Large intestine (tissue), 3 donors: ENCODE measurements at regions not wholly inside any gene's neighbourhood (a gene's known extent, or its start where the extent isn't known, plus 50 kb on each side); places are given as distances from the start of the nearest gene placed in this dataset.

Experiments used
- DNase-seq, 2 donors: peaks; one replicate each; pipeline versions ENCODE4 v3.0.0 to v3.0.0-alpha.2; 2013
- H3K27ac ChIP-seq: one replicate; pipeline ENCODE4 v1.5.1; 2013; ENCODE audit warnings: low read length
- H3K27me3 ChIP-seq: 2 replicates; pipeline ENCODE4 v1.6.1; 2013; ENCODE audit warnings: low read length; ENCODE audit not compliant: control insufficient read depth, insufficient read depth
- H3K36me3 ChIP-seq: 2 replicates; pipeline ENCODE4 v1.6.1; 2013; ENCODE audit warnings: low read length; ENCODE audit not compliant: control insufficient read depth, insufficient read depth
- H3K4me1 ChIP-seq: one replicate; pipeline ENCODE4 v1.6.1; 2013; ENCODE audit warnings: low read length; ENCODE audit not compliant: control insufficient read depth, insufficient read depth
- H3K4me3 ChIP-seq: one replicate; pipeline ENCODE4 v1.5.1; 2013; ENCODE audit warnings: low read length
- H3K9me3 ChIP-seq: one replicate; pipeline ENCODE4 v1.6.1; 2013; ENCODE audit warnings: mild to moderate bottlenecking, low read depth, low read length, moderate library complexity; ENCODE audit not compliant: control insufficient read depth
- WGBS: methylation state at CpG from one replicate; pipeline ENCODE4 v1.1.5; 2013; ENCODE audit warnings: low lambda C conversion rate; ENCODE audit not compliant: insufficient coverage; 5-methylcytosine and 5-hydroxymethylcytosine counted together

GRCh38 chr4:153034681-153035080, 98.6 kb downstream of the FHDC1 start:
- Histone ChIP-seq H3K4me1 (peaks cover 7% of the 10 kb centered on the region), H3K27ac (no peak overlapping the region), H3K4me3 (no peak overlapping the region), H3K9me3 (peaks cover 7% of the 10 kb centered on the region), H3K36me3 (no peaks in the 10 kb centered on the region), H3K27me3 (no peaks in the 10 kb centered on the region)
- WGBS = no CpG with 5 or more reads among the region's 3 CpGs
- DNase-seq = no peak

DNA sequence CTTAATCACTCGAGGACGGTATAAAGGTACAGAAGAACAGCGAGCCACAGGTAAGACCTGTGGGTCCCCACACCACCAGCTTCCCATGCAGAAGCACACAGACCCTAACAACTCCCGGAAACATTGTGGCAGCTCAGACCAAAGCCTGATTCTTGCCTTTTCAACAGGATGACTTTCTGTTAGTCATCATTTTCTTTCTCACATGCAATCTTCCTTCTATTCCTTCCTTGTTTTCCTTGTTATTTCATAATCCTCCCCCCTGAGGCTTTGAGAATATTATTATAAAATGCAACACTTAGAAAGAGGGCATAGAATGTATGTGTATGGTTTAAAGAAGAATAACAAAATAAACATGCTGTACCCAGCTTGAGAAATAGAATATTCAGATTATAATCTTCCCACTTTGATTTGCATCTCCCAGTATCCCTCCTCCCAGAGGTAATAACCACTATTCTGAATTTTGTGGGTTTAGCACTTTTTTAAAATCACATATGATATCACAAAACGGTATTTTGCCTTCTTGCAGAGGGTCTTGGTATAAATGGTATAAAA, 100.9 kb downstream of the FHDC1 start:
- H3K27me3 ChIP-seq = no peaks in the 10 kb centered on the region
- no peak for DNase-seq
- no peaks in the 10 kb centered on the region for H3K9me3 ChIP-seq
- no peak overlapping the region for H3K4me3 ChIP-seq
- 70% methylated on average over 2 of the region's 5 CpGs for WGBS
- H3K27ac ChIP-seq = no peak overlapping the region
- H3K36me3 ChIP-seq = no peaks in the 10 kb centered on the region
- peaks cover 7% of the 10 kb centered on the region for H3K4me1 ChIP-seq

- Histone ChIP-seq H3K9me3 (no peaks in the 10 kb centered on the region), H3K27ac (peak overlapping the region; percentile 2), H3K4me1 (peaks cover 7% of the 10 kb centered on the region), H3K27me3 (no peaks in the 10 kb centered on the region), H3K4me3 (no peak overlapping the region), H3K36me3 (no peaks in the 10 kb centered on the region)
- WGBS = no CpG with 5 or more reads among the region's 10 CpGs
- peak in 1 of 2 donors; percentile 73 for DNase-seq
Measured at GRCh38 chr4:153038623-153039311, 102.6 kb downstream of the FHDC1 start.

DNA sequence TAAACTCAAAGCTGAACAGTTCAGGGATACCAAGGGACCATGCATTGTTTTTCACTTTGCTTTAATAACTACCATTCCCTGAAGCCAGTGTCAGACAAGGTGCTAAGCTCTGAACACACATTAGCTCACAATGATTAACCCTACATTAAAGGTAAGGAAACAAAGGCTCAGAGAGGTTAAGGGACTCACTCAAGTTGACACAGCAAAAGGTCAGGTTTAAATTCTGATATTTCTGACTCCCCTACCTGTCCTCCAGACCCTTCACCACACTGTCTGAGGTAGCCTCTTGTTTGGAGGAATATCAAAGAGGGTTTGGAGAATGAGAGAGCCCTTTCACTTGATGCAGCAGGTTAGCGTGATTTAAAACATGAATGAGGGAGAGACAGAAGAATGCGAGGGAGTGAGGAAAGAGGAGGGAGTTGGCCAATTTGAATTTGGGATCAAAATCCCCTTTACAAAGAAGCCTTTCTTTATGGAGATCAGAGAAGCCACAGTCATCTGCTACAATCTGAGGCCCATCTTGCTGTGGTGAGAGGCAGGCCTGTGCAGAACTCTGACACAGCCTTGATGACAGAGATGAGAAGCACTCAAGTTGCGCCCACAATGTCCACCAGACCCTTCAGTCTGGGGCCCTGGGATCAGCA, 103.5 kb downstream of the FHDC1 start:
- Histone ChIP-seq H3K27me3 (no peaks in the 10 kb centered on the region), H3K4me1 (peaks cover 7% of the 10 kb centered on the region), H3K27ac (no peak overlapping the region), H3K4me3 (no peak overlapping the region), H3K36me3 (no peaks in the 10 kb centered on the region), H3K9me3 (no peaks in the 10 kb centered on the region)
- no peak for DNase-seq
- WGBS = 100% methylated on average over 1 of the region's 3 CpGs

DNA sequence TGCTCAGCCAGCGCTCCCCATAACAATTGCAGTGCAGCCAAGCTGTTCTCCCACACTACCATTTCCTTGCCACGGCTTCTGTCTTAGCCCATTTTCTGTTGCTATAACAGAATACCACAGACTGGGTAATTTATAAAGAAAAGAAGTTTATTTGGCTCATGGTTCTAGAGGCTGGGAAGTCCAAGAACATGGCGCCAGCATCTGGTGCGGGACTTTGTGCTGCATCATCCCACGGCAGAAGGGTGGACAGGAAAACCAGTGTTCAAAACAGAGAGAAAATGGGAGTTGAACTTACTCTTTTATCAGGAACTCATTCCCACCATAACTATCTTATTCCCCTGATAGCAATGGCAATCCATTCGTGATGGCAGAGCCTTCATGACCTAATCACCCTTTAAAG, 104.6 kb downstream of the FHDC1 start:
- H3K36me3 ChIP-seq = no peaks in the 10 kb centered on the region
- H3K27me3 ChIP-seq = no peaks in the 10 kb centered on the region
- DNase-seq = no peak
- H3K9me3 ChIP-seq = no peaks in the 10 kb centered on the region
- peaks cover 7% of the 10 kb centered on the region for H3K4me1 ChIP-seq
- H3K4me3 ChIP-seq = no peak overlapping the region
- no CpG with 5 or more reads among the region's 6 CpGs for WGBS
- H3K27ac ChIP-seq = no peak overlapping the region

DNA sequence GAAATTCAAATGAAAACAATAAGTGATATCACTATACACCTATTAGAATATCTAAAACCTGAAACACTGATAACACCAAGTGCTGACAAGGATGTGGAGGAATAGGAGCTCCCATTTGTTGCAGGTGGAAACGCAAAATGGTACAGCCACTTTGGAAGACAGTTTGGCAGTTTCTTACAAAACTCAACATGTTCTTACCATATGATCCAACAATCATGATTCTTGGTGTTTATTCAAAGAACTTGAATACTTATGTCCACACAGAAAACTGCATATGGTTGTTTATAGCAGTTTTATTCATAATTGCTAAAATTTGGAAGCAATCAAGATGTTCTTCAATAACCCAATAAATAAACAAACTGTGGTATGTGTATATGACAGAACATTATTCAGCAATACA, 107.9 kb downstream of the FHDC1 start:
- no peaks in the 10 kb centered on the region for H3K9me3 ChIP-seq
- no peak overlapping the region for H3K27ac ChIP-seq

GRCh38 chr4:153045111-153045982, 109.2 kb downstream of the FHDC1 start:
- Histone ChIP-seq H3K4me1 (no peaks in the 10 kb centered on the region), H3K27ac (no peak overlapping the region), H3K27me3 (no peaks in the 10 kb centered on the region), H3K36me3 (no peaks in the 10 kb centered on the region), H3K4me3 (no peak overlapping the region), H3K9me3 (no peaks in the 10 kb centered on the region)
- no peak for DNase-seq
- WGBS = 90% methylated on average over 2 of the region's 4 CpGs

More for the DNA sequence above, 107.9 kb downstream of the FHDC1 start:
- no peak for DNase-seq
- WGBS = no CpG with 5 or more reads among the region's 1 CpG
- Histone ChIP-seq H3K4me1 (peaks cover under 1% of the 10 kb centered on the region), H3K27me3 (no peaks in the 10 kb centered on the region), H3K36me3 (no peaks in the 10 kb centered on the region), H3K4me3 (no peak overlapping the region)

DNA sequence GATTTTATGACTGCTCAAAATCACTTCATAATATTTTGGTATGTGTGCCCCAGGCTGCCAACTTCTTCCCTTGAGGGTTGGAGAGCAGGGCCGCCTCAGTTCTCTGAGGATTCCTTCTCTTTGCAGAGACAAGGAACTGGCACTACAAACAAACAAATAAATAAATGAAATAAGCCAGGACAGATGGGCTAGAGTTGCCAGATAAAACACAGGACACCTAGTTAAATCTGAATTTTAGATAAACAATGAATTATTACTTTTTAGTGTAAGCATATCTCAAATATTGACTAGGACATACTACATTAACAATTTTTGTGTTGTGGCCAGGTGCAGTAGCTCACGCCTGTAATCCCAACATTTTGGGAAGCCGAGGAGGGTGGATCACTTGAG, 122.5 kb downstream of the FHDC1 start:
- WGBS = no CpG with 5 or more reads among the region's 3 CpGs
- no peaks in the 10 kb centered on the region for H3K9me3 ChIP-seq

DNA sequence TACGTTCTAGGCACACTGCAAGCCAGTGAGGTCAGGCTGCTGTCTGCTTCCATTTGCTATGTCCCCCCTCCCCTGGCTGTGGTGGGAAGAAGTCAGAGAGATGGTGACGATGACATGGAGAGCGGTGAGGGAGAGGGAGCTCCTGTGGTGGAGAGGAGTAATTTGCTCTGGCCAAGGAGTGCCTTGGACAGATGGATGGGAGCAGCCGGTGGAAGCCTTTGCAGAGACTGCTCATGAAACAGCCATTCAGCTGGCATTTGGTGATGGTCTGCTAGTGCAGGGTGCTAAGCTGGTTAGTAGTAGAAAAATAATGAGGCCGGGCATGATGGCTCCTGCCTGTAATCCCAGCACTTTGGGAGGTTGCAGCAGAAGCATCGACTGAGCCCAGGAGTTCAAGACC, 124.1 kb downstream of the FHDC1 start:
- no CpG with 5 or more reads among the region's 6 CpGs for WGBS
- H3K9me3 ChIP-seq = no peaks in the 10 kb centered on the region
- H3K27ac ChIP-seq = no peak overlapping the region

More for the DNA sequence above, 122.5 kb downstream of the FHDC1 start:
- Histone ChIP-seq H3K4me3 (no peak overlapping the region), H3K27me3 (no peaks in the 10 kb centered on the region), H3K36me3 (no peaks in the 10 kb centered on the region), H3K27ac (no peak overlapping the region), H3K4me1 (peaks cover 11% of the 10 kb centered on the region)
- DNase-seq = no peak

DNA sequence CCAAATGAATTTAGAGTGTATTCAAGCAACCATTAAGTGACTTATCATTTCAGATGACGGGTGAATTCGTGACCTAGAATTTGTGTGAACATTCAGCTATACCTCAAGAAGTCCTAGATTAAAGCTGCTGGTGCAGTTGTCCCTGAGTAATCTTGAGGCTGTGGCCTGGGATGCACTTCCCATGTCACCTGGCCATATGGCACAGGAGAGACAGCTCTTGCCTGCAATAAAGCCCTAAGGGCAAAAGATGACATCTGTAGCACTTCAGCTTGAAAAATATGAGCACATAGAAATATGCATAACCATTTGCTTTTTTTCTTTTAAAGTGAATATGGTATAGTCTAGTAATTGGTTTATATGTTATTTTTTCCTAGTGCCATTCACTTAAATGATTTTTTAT, 125.8 kb downstream of the FHDC1 start:
- Histone ChIP-seq H3K4me3 (no peak overlapping the region), H3K4me1 (peaks cover 41% of the 10 kb centered on the region), H3K27me3 (no peaks in the 10 kb centered on the region), H3K27ac (no peak overlapping the region), H3K9me3 (no peaks in the 10 kb centered on the region), H3K36me3 (no peaks in the 10 kb centered on the region)
- no CpG with 5 or more reads among the region's 2 CpGs for WGBS
- DNase-seq = peak in 1 of 2 donors; percentile 19

More for the DNA sequence above, 124.1 kb downstream of the FHDC1 start:
- Histone ChIP-seq H3K36me3 (no peaks in the 10 kb centered on the region), H3K4me1 (peaks cover 24% of the 10 kb centered on the region), H3K27me3 (no peaks in the 10 kb centered on the region), H3K4me3 (no peak overlapping the region)
- no peak for DNase-seq
